ENCODE measurements at regions not wholly inside any gene's neighbourhood (a gene's known extent, or its start where the extent isn't known, plus 50 kb on each side); places are given as distances from the start of the nearest gene placed in this dataset.

DNA sequence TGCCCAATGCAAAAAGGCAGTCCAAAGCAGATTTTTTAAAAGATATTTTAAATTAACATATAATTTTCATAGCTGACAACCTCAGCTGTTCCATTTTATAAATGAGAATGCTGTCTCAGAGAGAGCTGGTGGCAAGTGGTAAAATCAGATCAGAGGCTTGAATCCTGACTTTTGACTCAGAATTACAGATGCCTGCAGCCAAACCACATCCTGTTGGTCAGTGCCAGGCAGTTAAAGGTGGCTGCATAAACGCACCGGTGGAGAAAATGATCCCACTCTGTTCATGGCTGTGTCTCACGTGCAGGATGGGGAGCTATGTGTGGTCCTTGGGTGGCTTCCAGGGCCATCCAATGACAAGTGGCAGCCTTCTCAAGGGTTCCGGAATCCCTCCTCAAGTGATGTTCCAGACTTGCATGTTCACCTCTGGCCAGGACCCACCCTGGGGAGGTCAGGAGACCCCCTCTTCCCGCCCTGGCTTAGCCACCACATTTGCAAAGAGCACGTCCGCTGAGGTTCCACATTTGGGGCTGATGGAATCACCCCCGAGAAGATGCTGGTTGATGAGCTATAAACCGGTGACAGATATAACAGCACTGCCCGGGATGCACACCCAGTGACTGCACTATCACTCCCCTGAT lies 155.5 kb downstream of the SHANK2 start:
- TF ChIP-seq, protein P1, sequence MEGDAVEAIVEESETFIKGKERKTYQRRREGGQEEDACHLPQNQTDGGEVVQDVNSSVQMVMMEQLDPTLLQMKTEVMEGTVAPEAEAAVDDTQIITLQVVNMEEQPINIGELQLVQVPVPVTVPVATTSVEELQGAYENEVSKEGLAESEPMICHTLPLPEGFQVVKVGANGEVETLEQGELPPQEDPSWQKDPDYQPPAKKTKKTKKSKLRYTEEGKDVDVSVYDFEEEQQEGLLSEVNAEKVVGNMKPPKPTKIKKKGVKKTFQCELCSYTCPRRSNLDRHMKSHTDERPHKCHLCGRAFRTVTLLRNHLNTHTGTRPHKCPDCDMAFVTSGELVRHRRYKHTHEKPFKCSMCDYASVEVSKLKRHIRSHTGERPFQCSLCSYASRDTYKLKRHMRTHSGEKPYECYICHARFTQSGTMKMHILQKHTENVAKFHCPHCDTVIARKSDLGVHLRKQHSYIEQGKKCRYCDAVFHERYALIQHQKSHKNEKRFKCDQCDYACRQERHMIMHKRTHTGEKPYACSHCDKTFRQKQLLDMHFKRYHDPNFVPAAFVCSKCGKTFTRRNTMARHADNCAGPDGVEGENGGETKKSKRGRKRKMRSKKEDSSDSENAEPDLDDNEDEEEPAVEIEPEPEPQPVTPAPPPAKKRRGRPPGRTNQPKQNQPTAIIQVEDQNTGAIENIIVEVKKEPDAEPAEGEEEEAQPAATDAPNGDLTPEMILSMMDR (IDR thresholded peaks at IDR 0.05), result no peak
- no peak for TF ChIP-seq POLR2A (IDR thresholded peaks at IDR 0.05)
